Esophagus squamous epithelium (tissue), 5 donors: ENCODE measurements at regions not wholly inside any gene's neighbourhood (a gene's known extent, or its start where the extent isn't known, plus 50 kb on each side); places are given as distances from the start of the nearest gene placed in this dataset.

ENCODE experiments used
- DNase-seq: peaks from one replicate; lab custom pipeline; 2025; lab: John Stamatoyannopoulos, UW
- H3K27ac ChIP-seq, 4 donors: fragments of 200-600 bp; sonication (generic); one replicate each; pipeline ENCODE4 v1.5.1; 2016 to 2019; ENCODE audit warnings: mild to moderate bottlenecking in 1 of 4
- H3K27me3 ChIP-seq, 4 donors: fragments of 200-600 bp; sonication (generic); 1 replicate in 3 of 4; 2 replicates in 1 of 4; pipeline versions ENCODE4 v1.5.1 to v1.6.0; 2017 to 2021; ENCODE audit warnings: antibody characterized with exemption in 1 of 4
- H3K36me3 ChIP-seq, 3 donors: fragments of 200-600 bp; sonication (generic); one replicate each; pipeline ENCODE4 v1.5.1; 2016 to 2019
- H3K4me1 ChIP-seq, 3 donors: fragments of 200-600 bp; sonication (generic); one replicate each; pipeline ENCODE4 v1.5.1; 2017 to 2019
- H3K4me3 ChIP-seq, 4 donors: fragments of 200-600 bp; sonication (generic); 1 replicate in 3 of 4; 2 replicates in 1 of 4; pipeline ENCODE4 v1.5.1; 2016 to 2019; ENCODE audit warnings: mild to moderate bottlenecking in 2 of 4, moderate library complexity in 1 of 4
- H3K9me3 ChIP-seq, 3 donors: fragments of 200-600 bp; sonication (generic); one replicate each; pipeline ENCODE4 v1.5.1; 2016 to 2019
- POLR2A ChIP-seq, 4 donors: fragments of 450-650 bp; IDR thresholded peaks; one replicate each; pipeline ENCODE4 v1.6.1; 2017; ENCODE audit warnings: antibody characterized with exemption in 4 of 4, mild to moderate bottlenecking in 4 of 4, moderate library complexity in 3 of 4
- WGBS, 2 donors: methylation state at CpG; one replicate each; pipeline ENCODE4 v1.1.5; 2018; 5-methylcytosine and 5-hydroxymethylcytosine counted together
- intact Hi-C: fragments of 100-400 bp; cut with DNase I; formaldehyde crosslinking; loops from one replicate; pipeline ENCODE4 v1.15.0; 2022
- TF ChIP-seq, protein P1 (sequence below), 6 experiments: fragments of 450-650 bp in 4 of 6; fragments of 200-600 bp in 2 of 6; sonication (generic) in 2 of 6; IDR thresholded peaks; one replicate each; pipeline ENCODE4 v1.5.1; 2016 to 2019; ENCODE audit warnings: antibody characterized with exemption in 6 of 6, mild to moderate bottlenecking in 4 of 6, moderate library complexity in 4 of 6
- donor health status: DM: yes; HTN: yes; CAD: no.

DNA sequence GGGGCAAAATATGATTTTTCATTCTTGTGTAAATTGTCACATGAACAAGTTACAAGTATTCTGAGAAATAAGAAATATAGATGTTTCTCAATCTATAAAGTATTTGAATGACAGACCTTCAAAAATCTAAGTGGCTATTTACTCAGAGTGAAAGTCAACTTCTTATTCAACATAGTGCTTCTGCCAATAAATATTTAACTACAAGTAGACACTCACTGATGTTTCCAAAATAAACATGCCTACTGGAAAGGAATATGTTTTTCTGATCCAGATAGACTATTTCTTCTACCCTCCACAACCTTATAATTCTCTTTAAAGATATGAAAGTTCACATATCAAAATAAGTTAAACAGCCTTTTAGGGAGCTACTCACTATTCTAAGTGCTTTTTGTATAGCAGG lies 296.3 kb downstream of the DSC3 start:
- intact Hi-C loops: no loop called here
- no peak for DNase-seq
- Histone ChIP-seq H3K4me3 (no peak overlapping the region), H3K27me3 (no peaks in the 10 kb centered on the region), H3K36me3 (no peaks in the 10 kb centered on the region), H3K27ac (no peak overlapping the region), H3K4me1 (no peaks in the 10 kb centered on the region), H3K9me3 (no peaks in the 10 kb centered on the region)
- TF ChIP-seq, protein P1, sequence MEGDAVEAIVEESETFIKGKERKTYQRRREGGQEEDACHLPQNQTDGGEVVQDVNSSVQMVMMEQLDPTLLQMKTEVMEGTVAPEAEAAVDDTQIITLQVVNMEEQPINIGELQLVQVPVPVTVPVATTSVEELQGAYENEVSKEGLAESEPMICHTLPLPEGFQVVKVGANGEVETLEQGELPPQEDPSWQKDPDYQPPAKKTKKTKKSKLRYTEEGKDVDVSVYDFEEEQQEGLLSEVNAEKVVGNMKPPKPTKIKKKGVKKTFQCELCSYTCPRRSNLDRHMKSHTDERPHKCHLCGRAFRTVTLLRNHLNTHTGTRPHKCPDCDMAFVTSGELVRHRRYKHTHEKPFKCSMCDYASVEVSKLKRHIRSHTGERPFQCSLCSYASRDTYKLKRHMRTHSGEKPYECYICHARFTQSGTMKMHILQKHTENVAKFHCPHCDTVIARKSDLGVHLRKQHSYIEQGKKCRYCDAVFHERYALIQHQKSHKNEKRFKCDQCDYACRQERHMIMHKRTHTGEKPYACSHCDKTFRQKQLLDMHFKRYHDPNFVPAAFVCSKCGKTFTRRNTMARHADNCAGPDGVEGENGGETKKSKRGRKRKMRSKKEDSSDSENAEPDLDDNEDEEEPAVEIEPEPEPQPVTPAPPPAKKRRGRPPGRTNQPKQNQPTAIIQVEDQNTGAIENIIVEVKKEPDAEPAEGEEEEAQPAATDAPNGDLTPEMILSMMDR (IDR thresholded peaks at IDR 0.05): no peak
- TF ChIP-seq POLR2A (IDR thresholded peaks at IDR 0.05): no peak

DNA sequence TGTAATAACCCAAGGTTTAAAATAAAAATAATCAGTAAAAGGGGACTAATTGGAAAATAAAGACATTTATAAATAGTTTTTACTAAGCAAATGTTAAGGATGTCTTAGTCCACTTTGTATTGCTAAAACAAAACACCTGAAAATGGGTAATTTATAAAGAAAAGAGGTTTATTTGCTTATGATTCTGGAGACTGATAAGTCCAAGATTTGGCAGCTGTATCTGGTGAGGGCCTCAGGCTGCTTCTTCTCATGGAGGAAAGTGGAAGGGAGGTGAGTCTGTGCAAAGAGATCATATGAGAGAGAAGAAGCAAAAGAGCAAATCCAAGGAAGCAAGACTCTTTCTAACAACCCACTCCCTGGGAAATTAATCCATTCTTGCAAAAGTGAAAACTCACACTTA lies 299.5 kb downstream of the DSC3 start:
- intact Hi-C loops: no loop called here
- H3K4me3 ChIP-seq: no peak overlapping the region
- no peak for TF ChIP-seq POLR2A (IDR thresholded peaks at IDR 0.05)
- TF ChIP-seq, protein P1 (IDR thresholded peaks at IDR 0.05): no peak

DNA sequence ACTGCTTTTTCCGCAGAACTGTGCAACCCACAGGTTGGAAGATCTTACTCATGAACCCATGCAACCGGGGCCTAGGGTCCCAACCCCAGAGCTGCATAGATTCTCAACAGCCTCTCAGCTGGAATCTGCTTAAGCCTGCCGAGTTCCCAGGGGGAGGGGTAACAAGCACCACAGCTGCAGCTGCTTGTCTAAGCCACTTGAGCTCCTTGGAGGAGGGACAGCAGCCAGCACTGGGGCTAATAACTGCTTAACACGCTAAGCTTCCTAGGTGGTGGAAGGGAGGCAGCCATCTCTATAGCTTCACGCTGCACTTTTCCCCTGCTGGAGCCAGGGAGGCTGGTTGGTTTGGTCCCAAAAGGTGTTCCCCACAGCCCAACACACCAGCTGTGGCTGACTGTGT lies 311.6 kb downstream of the DSC3 start:
- no peak overlapping the region for H3K4me3 ChIP-seq
- DNase-seq: no peak
- 71 to 85% methylated on average over 2 to 5 of the region's 5 CpGs for WGBS, 2 donors

More for the DNA sequence above, 299.5 kb downstream of the DSC3 start:
- Histone ChIP-seq H3K36me3 (no peaks in the 10 kb centered on the region), H3K27ac (no peak overlapping the region), H3K4me1 (no peaks in the 10 kb centered on the region), H3K9me3 (no peaks in the 10 kb centered on the region), H3K27me3 (no peaks in the 10 kb centered on the region)
- DNase-seq: no peak

DNA sequence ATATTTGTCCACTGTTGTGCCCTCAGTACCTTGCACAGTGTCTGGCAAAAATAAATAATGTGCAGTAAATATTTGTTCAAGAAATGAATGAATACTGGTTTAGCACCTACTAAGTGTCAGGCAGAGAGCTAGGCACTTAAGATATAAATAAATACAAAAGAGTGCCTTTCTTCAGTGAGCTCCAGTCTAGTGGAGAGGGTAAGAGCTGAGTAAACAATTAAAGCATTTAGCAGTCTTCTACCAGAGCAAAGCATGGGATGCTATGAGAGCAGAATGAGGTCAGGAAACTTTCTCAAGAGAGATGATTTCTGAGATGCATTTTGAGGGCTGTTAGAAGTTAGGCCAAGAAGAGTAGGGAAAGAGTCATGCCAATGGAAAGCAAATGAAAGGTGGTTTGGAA lies 314.7 kb downstream of the DSC3 start:
- intact Hi-C loops: no loop called here
- H3K27me3 ChIP-seq: no peaks in the 10 kb centered on the region
- H3K36me3 ChIP-seq: no peaks in the 10 kb centered on the region
- TF ChIP-seq POLR2A (IDR thresholded peaks at IDR 0.05): no peak
- TF ChIP-seq, protein P1 (IDR thresholded peaks at IDR 0.05): no peak
- DNase-seq: no peak
- H3K27ac ChIP-seq: no peak overlapping the region
- no peak overlapping the region for H3K4me3 ChIP-seq
- H3K9me3 ChIP-seq: no peaks in the 10 kb centered on the region
- no peaks in the 10 kb centered on the region for H3K4me1 ChIP-seq

More for the DNA sequence above, 311.6 kb downstream of the DSC3 start:
- Histone ChIP-seq H3K27ac (no peak overlapping the region), H3K36me3 (no peaks in the 10 kb centered on the region), H3K4me1 (no peaks in the 10 kb centered on the region), H3K27me3 (no peaks in the 10 kb centered on the region), H3K9me3 (peaks cover 0 to 3% (median 0%) of the 10 kb centered on the region in 3 donors)
- TF ChIP-seq, protein P1 (IDR thresholded peaks at IDR 0.05): no peak
- no peak for TF ChIP-seq POLR2A (IDR thresholded peaks at IDR 0.05)
- intact Hi-C loops: loop anchor here (5.0 kb wide), 1 partner anchor 69 kb away; no protein-coding TSS in a partner anchor

DNA sequence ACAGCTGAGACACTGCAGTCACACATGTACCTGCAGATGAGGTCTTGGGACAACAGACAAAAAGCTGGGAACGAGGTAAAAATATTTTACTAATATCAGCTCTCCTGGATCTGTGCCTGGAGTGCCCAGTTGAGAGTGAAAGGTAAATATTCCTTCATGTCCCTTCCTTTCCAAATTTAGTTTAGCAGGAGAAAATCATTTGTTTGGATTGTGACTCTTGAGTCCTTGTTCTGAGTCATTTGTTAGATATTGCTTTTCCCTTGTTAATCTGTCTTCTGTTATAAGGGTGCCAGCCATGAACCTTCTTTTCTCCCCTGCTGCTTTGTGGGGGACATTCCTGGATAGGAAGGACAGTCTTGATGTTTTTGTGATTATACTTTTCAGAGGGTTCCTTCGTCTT lies 329.2 kb downstream of the DSC3 start:
- TF ChIP-seq POLR2A (IDR thresholded peaks at IDR 0.05): no peak
- Histone ChIP-seq H3K9me3 (no peaks in the 10 kb centered on the region), H3K27me3 (no peaks in the 10 kb centered on the region), H3K27ac (no peak overlapping the region), H3K4me1 (no peaks in the 10 kb centered on the region), H3K36me3 (no peaks in the 10 kb centered on the region), H3K4me3 (no peak overlapping the region)
- intact Hi-C loops: no loop called here
- DNase-seq: no peak
- 45 to 48% methylated on average over 2 of the region's 2 CpGs for WGBS, 2 donors

DNA sequence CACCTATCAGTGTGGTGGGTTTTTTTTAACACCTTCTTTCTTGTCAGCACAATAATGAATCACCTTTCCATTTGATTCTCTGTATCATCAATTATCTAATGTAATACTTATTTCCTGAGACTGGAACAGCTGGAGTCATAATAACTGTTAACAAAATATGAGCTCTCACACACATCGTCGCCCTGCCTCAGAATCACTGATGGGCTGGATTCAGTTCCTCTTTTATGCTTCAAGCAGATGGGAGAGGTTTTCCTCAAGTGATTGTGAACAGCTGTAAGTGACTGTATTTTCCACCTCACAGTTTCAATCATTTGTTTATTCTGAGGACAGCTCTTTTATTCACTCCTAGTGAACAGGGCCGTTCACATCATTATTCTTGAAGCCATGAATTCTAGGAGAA lies 330.2 kb downstream of the DSC3 start:
- no peaks in the 10 kb centered on the region for H3K36me3 ChIP-seq
- TF ChIP-seq POLR2A (IDR thresholded peaks at IDR 0.05): no peak
- TF ChIP-seq, protein P1 (IDR thresholded peaks at IDR 0.05): no peak
- H3K27ac ChIP-seq: no peak overlapping the region
- no peaks in the 10 kb centered on the region for H3K4me1 ChIP-seq
- no peak for DNase-seq
- 39 to 50% methylated on average over 3 of the region's 3 CpGs for WGBS, 2 donors
- no peaks in the 10 kb centered on the region for H3K27me3 ChIP-seq
- H3K4me3 ChIP-seq: no peak overlapping the region
- H3K9me3 ChIP-seq: no peaks in the 10 kb centered on the region
- intact Hi-C loops: no loop called here
